H9 (cell line): ENCODE measurements at regions not wholly inside any gene's neighbourhood (a gene's known extent, or its start where the extent isn't known, plus 50 kb on each side); places are given as distances from the start of the nearest gene placed in this dataset.

Experiments
- DNase-seq: peaks from one replicate; pipeline ENCODE4 v3.0.0-alpha.2; 2017
- H2AFZ ChIP-seq: one replicate; pipeline ENCODE4 v1.6.1; 2013; ENCODE audit warnings: mild to moderate bottlenecking, low read length, control low read depth, moderate library complexity
- H2AK5ac ChIP-seq: 2 replicates; pipeline ENCODE4 v1.6.1; 2013; ENCODE audit warnings: low read length, control low read depth, mixed read lengths; ENCODE audit not compliant: insufficient read length
- H2BK120ac ChIP-seq: one replicate; pipeline ENCODE4 v1.6.1; 2013; ENCODE audit warnings: low read depth, mild to moderate bottlenecking, low read length, control low read depth, inconsistent platforms; ENCODE audit not compliant: poor library complexity, severe bottlenecking
- H2BK12ac ChIP-seq: 2 replicates; pipeline ENCODE4 v1.6.1; 2013; ENCODE audit warnings: low read length, control low read depth, mixed read lengths, low read depth; ENCODE audit not compliant: insufficient read length
- H2BK15ac ChIP-seq: 2 replicates; pipeline ENCODE4 v1.6.1; 2013; ENCODE audit warnings: low read depth, low read length, control low read depth
- H2BK20ac ChIP-seq: one replicate; pipeline ENCODE4 v1.6.1; 2013; ENCODE audit warnings: low read depth, mild to moderate bottlenecking, low read length, control low read depth, inconsistent platforms; ENCODE audit not compliant: poor library complexity, severe bottlenecking
- H2BK5ac ChIP-seq: 2 replicates; pipeline ENCODE4 v1.6.1; 2013; ENCODE audit warnings: low read length, control low read depth, mixed read lengths; ENCODE audit not compliant: insufficient read length
- H3K14ac ChIP-seq: 2 replicates; pipeline ENCODE4 v1.6.1; 2013; ENCODE audit warnings: low read length, control low read depth; ENCODE audit not compliant: insufficient read depth
- H3K18ac ChIP-seq: 2 replicates; pipeline ENCODE4 v1.6.1; 2013; ENCODE audit warnings: low read depth, mild to moderate bottlenecking, mixed read lengths, low read length, control low read depth; ENCODE audit not compliant: insufficient read length
- H3K23ac ChIP-seq: 2 replicates; pipeline ENCODE4 v1.6.1; 2013; ENCODE audit warnings: low read length, control low read depth, mixed read lengths, low read depth; ENCODE audit not compliant: insufficient read length
- H3K23me2 ChIP-seq: 2 replicates; pipeline ENCODE4 v1.6.1; 2013; ENCODE audit warnings: low read depth, mild to moderate bottlenecking, mixed read lengths, low read length, control low read depth; ENCODE audit not compliant: insufficient read length, poor library complexity, severe bottlenecking
- H3K27ac ChIP-seq: 2 replicates; pipeline ENCODE4 v1.5.1; 2013; ENCODE audit warnings: low read length, control low read depth, mixed read lengths, low read depth; ENCODE audit not compliant: insufficient read length
- H3K27me3 ChIP-seq: 2 replicates; pipeline ENCODE4 v1.6.1; 2013; ENCODE audit warnings: low read length, control low read depth, inconsistent platforms; ENCODE audit not compliant: insufficient read depth
- H3K4ac ChIP-seq: 2 replicates; pipeline ENCODE4 v1.6.1; 2013; ENCODE audit warnings: low read depth, mild to moderate bottlenecking, control low read depth, inconsistent platforms, low read length, moderate library complexity
- H3K4me1 ChIP-seq: 2 replicates; pipeline ENCODE4 v1.6.1; 2013; ENCODE audit warnings: low read length, control low read depth, inconsistent platforms; ENCODE audit not compliant: insufficient read depth
- H3K4me2 ChIP-seq: 2 replicates; pipeline ENCODE4 v1.6.1; 2013; ENCODE audit warnings: low read length, control low read depth, mixed read lengths; ENCODE audit not compliant: insufficient read length, insufficient read depth
- H3K56ac ChIP-seq: 2 replicates; pipeline ENCODE4 v1.6.1; 2013; ENCODE audit warnings: low read depth, mild to moderate bottlenecking, mixed read lengths, low read length, control low read depth; ENCODE audit not compliant: insufficient read length
- H3K79me1 ChIP-seq: 2 replicates; pipeline ENCODE4 v1.6.1; 2013; ENCODE audit warnings: low read depth, mild to moderate bottlenecking, moderate library complexity, low read length, control low read depth, inconsistent platforms; ENCODE audit not compliant: insufficient read depth, poor library complexity, severe bottlenecking
- H3K79me2 ChIP-seq: 2 replicates; pipeline ENCODE4 v1.6.1; 2013; ENCODE audit warnings: low read length, control low read depth, inconsistent platforms; ENCODE audit not compliant: insufficient read depth
- H3K9ac ChIP-seq: 2 replicates; pipeline ENCODE4 v1.6.1; 2013; ENCODE audit warnings: low read length, control low read depth, mixed read lengths; ENCODE audit not compliant: insufficient read length; ENCODE audit errors: extremely low read depth
- H3K9me3 ChIP-seq: one replicate; pipeline ENCODE4 v1.6.1; 2013; ENCODE audit warnings: low read depth, low read length, inconsistent platforms; ENCODE audit not compliant: control insufficient read depth
- H3T11ph ChIP-seq: one replicate; pipeline ENCODE4 v1.6.1; 2013; ENCODE audit warnings: mild to moderate bottlenecking, low read length, control low read depth, inconsistent platforms
- H4K20me1 ChIP-seq: one replicate; pipeline ENCODE4 v1.6.1; 2013; ENCODE audit not compliant: control insufficient read depth, insufficient read length, insufficient read depth
- H4K5ac ChIP-seq: 2 replicates; pipeline ENCODE4 v1.6.1; 2013; ENCODE audit warnings: low read depth, mild to moderate bottlenecking, mixed read lengths, low read length, control low read depth; ENCODE audit not compliant: insufficient read length
- H4K8ac ChIP-seq: replicated peaks from 2 replicates; pipeline ENCODE4 v1.6.1; 2013; ENCODE audit warnings: low read length, control low read depth, mixed read lengths, low read depth; ENCODE audit not compliant: insufficient read length
- H4K91ac ChIP-seq: 2 replicates; pipeline ENCODE4 v1.6.1; 2013; ENCODE audit warnings: low read depth, mild to moderate bottlenecking, moderate library complexity, mixed read lengths, low read length, control low read depth; ENCODE audit not compliant: insufficient read length
- H3K27ac Mint-ChIP-seq, 3 experiments: 2 replicates in 2 of 3; 3 replicates in 1 of 3; pipeline ENCODE4 v1.8.0; 2020 to 2021; ENCODE audit warnings: mixed read lengths in 3 of 3, mild to moderate bottlenecking in 1 of 3, moderate library complexity in 1 of 3
- H3K27me3 Mint-ChIP-seq: 2 replicates; pipeline ENCODE4 v1.8.0; 2021; ENCODE audit warnings: low read depth, mild to moderate bottlenecking, moderate library complexity, mixed read lengths
- H3K36me3 Mint-ChIP-seq, 3 experiments: 2 replicates in 2 of 3; 3 replicates in 1 of 3; pipeline ENCODE4 v1.8.0; 2020 to 2021; ENCODE audit warnings: low read depth in 3 of 3, mixed read lengths in 3 of 3; ENCODE audit not compliant: insufficient read depth in 1 of 3
- H3K4me1 Mint-ChIP-seq, 2 experiments: 2 replicates each; pipeline ENCODE4 v1.8.0; 2020; ENCODE audit warnings: mixed read lengths in 2 of 2
- H3K4me3 Mint-ChIP-seq, 2 experiments: 2 replicates in 1 of 2; 3 replicates in 1 of 2; pipeline ENCODE4 v1.8.0; 2020 to 2021; ENCODE audit warnings: mild to moderate bottlenecking in 2 of 2, mixed read lengths in 2 of 2, moderate library complexity in 1 of 2
- H3K9me3 Mint-ChIP-seq, 2 experiments: 2 replicates in 1 of 2; 3 replicates in 1 of 2; pipeline ENCODE4 v1.8.0; 2020; ENCODE audit warnings: mild to moderate bottlenecking in 2 of 2, mixed read lengths in 2 of 2, moderate library complexity in 1 of 2
- CTCF ChIP-seq: fragments of 200-600 bp; sonication (generic); conservative IDR thresholded peaks from 3 replicates; pipeline ENCODE4 v1.8.0; 2021; ENCODE audit warnings: antibody characterized with exemption, mild to moderate bottlenecking
- WGBS: extraction: QIAGEN DNeasy Blood & Tissue Kit; methylation state at CpG from one replicate; pipeline ENCODE4 v1.1.7; 2013; ENCODE audit warnings: missing lambda C conversion rate, low lambda C conversion rate, mixed read lengths; ENCODE audit not compliant: insufficient read length; ENCODE audit errors: extremely low coverage; 5-methylcytosine and 5-hydroxymethylcytosine counted together

- H3K27ac ChIP-seq: no peak overlapping the region
- H4K91ac ChIP-seq: no peak overlapping the region
- H3K4me1 ChIP-seq: no peaks in the 10 kb centered on the region
- no peak overlapping the region for H3T11ph ChIP-seq
- no peaks in the 10 kb centered on the region for H3K79me1 ChIP-seq
- no peak for DNase-seq
- peak; percentile 31; the same call in 1 of the 3 replicates for TF ChIP-seq CTCF
- WGBS: no CpG with 5 or more reads among the region's 4 CpGs
- no peak overlapping the region for H2BK12ac ChIP-seq
- no peak overlapping the region for H2BK20ac ChIP-seq
- H3K9me3 ChIP-seq: no peaks in the 10 kb centered on the region
- H3K9ac ChIP-seq: no peak overlapping the region
- Mint-ChIP-seq H3K27ac (no peak overlapping the region), H3K4me1 (peaks cover 0 to 10% of the 10 kb centered on the region in 2 experiments; a peak in 2 of 4 replicates), H3K4me3 (no peak overlapping the region), H3K27me3 (peaks cover 2% of the 10 kb centered on the region), H3K36me3 (no peaks in the 10 kb centered on the region), H3K9me3 (peaks cover 0 to 2% of the 10 kb centered on the region in 2 experiments; a peak in 1 of 5 replicates)
- no peaks in the 10 kb centered on the region for H3K79me2 ChIP-seq
- H3K56ac ChIP-seq: no peak overlapping the region
- H2BK15ac ChIP-seq: no peak overlapping the region
- no peak overlapping the region for H2BK120ac ChIP-seq
- no peaks in the 10 kb centered on the region for H4K20me1 ChIP-seq
- no peak overlapping the region for H3K14ac ChIP-seq
- no peak overlapping the region for H4K5ac ChIP-seq
- H3K4ac ChIP-seq: no peak overlapping the region
- H4K8ac ChIP-seq: no peak overlapping the region
- no peak overlapping the region for H2BK5ac ChIP-seq
- no peak overlapping the region for H3K18ac ChIP-seq
- no peak overlapping the region for H3K4me2 ChIP-seq
- no peaks in the 10 kb centered on the region for H3K23me2 ChIP-seq
- no peak overlapping the region for H2AK5ac ChIP-seq
- no peak overlapping the region for H3K23ac ChIP-seq
- H2AFZ ChIP-seq: no peak overlapping the region
- no peaks in the 10 kb centered on the region for H3K27me3 ChIP-seq
Measured at GRCh38 chr2:117056376-117056748, 758.1 kb upstream of the DDX18 start.
